HEK293 (cell line): ENCODE measurements at regions not wholly inside any gene's neighbourhood (a gene's known extent, or its start where the extent isn't known, plus 50 kb on each side); places are given as distances from the start of the nearest gene placed in this dataset.
"Not testable (repeated sequence)": the region's sequence is repeated elsewhere in the genome, so short reads cannot be mapped to it uniquely, and the experiment has no call there.

Experiments
- CTCF ChIA-PET: fragments of 350-600 bp; formaldehyde crosslinking; extraction: SDS; loops from one replicate; lab custom pipeline; 2021; ENCODE audit warnings: antibody characterized with exemption; lab: Yijun Ruan, JAX
- POLR2A ChIA-PET: fragments of 300-600 bp; formaldehyde crosslinking; extraction: SDS; loops from one replicate; lab custom pipeline; 2020; ENCODE audit warnings: antibody characterized with exemption, inconsistent platforms; lab: Yijun Ruan, JAX
- H3K27ac ChIP-seq: fragments of 200-500 bp; sonication (Bioruptor generic); 2 replicates; pipeline ENCODE4 v1.5.1; 2014; ENCODE audit warnings: low read depth, low read length, control low read depth, inconsistent platforms; ENCODE audit errors: extremely low read depth
- H3K36me3 ChIP-seq, 2 experiments: fragments of 200-500 bp in 1 of 2; sonication (Bioruptor generic) in 1 of 2; 1 replicate in 1 of 2; 2 replicates in 1 of 2; pipeline ENCODE4 v1.5.1; 2014 to 2017; ENCODE audit warnings: inconsistent platforms in 2 of 2, low read length in 2 of 2; ENCODE audit not compliant: control insufficient read depth in 2 of 2, insufficient read depth in 1 of 2
- H3K4me1 ChIP-seq: fragments of 200-500 bp; sonication (Bioruptor generic); 2 replicates; pipeline ENCODE4 v1.5.1; 2014; ENCODE audit warnings: mild to moderate bottlenecking, low read length, inconsistent platforms; ENCODE audit not compliant: control insufficient read depth, insufficient read depth
- H3K4me3 ChIP-seq: 2 replicates; pipeline ENCODE4 v1.5.1; 2011; ENCODE audit warnings: low read depth, mild to moderate bottlenecking, control low read depth, low read length, moderate library complexity
- H3K9me3 ChIP-seq: fragments of 200-500 bp; sonication (Bioruptor generic); 2 replicates; pipeline ENCODE4 v1.5.1; 2014; ENCODE audit warnings: low read depth, low read length, inconsistent platforms; ENCODE audit not compliant: control insufficient read depth, insufficient read depth
- ATF2 ChIP-seq: fragments of 450-650 bp; formaldehyde crosslinking; IDR thresholded peaks from 2 replicates; pipeline ENCODE4 v1.5.1; 2016; ENCODE audit warnings: missing biosample characterization, missing genetic modification characterization, low read depth
- ELK4 ChIP-seq: IDR thresholded peaks from 2 replicates; pipeline ENCODE4 v1.6.1; 2011; ENCODE audit warnings: mild to moderate bottlenecking, low read depth, low read length, borderline replicate concordance
- HIC1 ChIP-seq: fragments of 450-650 bp; formaldehyde crosslinking; IDR thresholded peaks from 2 replicates; pipeline ENCODE4 v1.5.1; 2016; ENCODE audit warnings: missing biosample characterization, missing genetic modification characterization
- HOXD13 ChIP-seq: sonication (generic); formaldehyde crosslinking; IDR thresholded peaks from 2 replicates; pipeline ENCODE4 v1.8.0; 2022; ENCODE audit warnings: missing genetic modification reagents, borderline replicate concordance
- PATZ1 ChIP-seq: fragments of 450-650 bp; formaldehyde crosslinking; IDR thresholded peaks from 2 replicates; pipeline ENCODE4 v1.5.1; 2016; ENCODE audit warnings: missing biosample characterization, missing genetic modification characterization
- PRDM6 ChIP-seq: fragments of 450-650 bp; formaldehyde crosslinking; IDR thresholded peaks from 2 replicates; pipeline ENCODE4 v1.5.1; 2017; ENCODE audit warnings: missing biosample characterization, missing genetic modification characterization
- SCRT2 ChIP-seq: fragments of 450-650 bp; formaldehyde crosslinking; IDR thresholded peaks from 2 replicates; pipeline ENCODE4 v1.5.1; 2016; ENCODE audit warnings: missing biosample characterization, missing genetic modification characterization
- SETDB1 ChIP-seq: IDR thresholded peaks from one replicate; pipeline ENCODE4 v1.6.1; 2017; ENCODE audit warnings: mild to moderate bottlenecking, low read length, moderate library complexity, mixed read lengths; ENCODE audit not compliant: insufficient read length
- ZBTB20 ChIP-seq: fragments of 450-650 bp; formaldehyde crosslinking; IDR thresholded peaks from 2 replicates; pipeline ENCODE4 v1.5.1; 2016; ENCODE audit warnings: missing biosample characterization, missing genetic modification characterization
- ZBTB21 ChIP-seq: fragments of 450-650 bp; formaldehyde crosslinking; IDR thresholded peaks from 2 replicates; pipeline ENCODE4 v1.5.1; 2017; ENCODE audit warnings: missing biosample characterization, missing genetic modification characterization
- ZFP37 ChIP-seq: fragments of 450-650 bp; formaldehyde crosslinking; IDR thresholded peaks from 2 replicates; pipeline ENCODE4 v1.5.1; 2016; ENCODE audit warnings: missing biosample characterization, missing genetic modification characterization
- ZNF132 ChIP-seq: fragments of 450-650 bp; formaldehyde crosslinking; IDR thresholded peaks from 2 replicates; pipeline ENCODE4 v1.5.1; 2017; ENCODE audit warnings: missing biosample characterization, missing genetic modification characterization, borderline replicate concordance
- ZNF133 ChIP-seq: fragments of 450-650 bp; formaldehyde crosslinking; IDR thresholded peaks from 2 replicates; pipeline ENCODE4 v1.5.1; 2016; ENCODE audit warnings: missing biosample characterization, missing genetic modification characterization
- ZNF202 ChIP-seq: fragments of 450-650 bp; formaldehyde crosslinking; IDR thresholded peaks from 2 replicates; pipeline ENCODE4 v1.5.1; 2016; ENCODE audit warnings: missing biosample characterization, missing genetic modification characterization, borderline replicate concordance
- ZNF211 ChIP-seq: fragments of 450-650 bp; formaldehyde crosslinking; IDR thresholded peaks from 2 replicates; pipeline ENCODE4 v1.5.1; 2016; ENCODE audit warnings: low read depth, missing biosample characterization, missing genetic modification characterization
- ZNF221 ChIP-seq: fragments of 450-650 bp; formaldehyde crosslinking; IDR thresholded peaks from 2 replicates; pipeline ENCODE4 v1.5.1; 2017; ENCODE audit warnings: missing biosample characterization, missing genetic modification characterization, borderline replicate concordance
- ZNF26 ChIP-seq: fragments of 450-650 bp; formaldehyde crosslinking; IDR thresholded peaks from 2 replicates; pipeline ENCODE4 v1.5.1; 2016; ENCODE audit warnings: missing biosample characterization, missing genetic modification characterization
- ZNF354C ChIP-seq: fragments of 450-650 bp; formaldehyde crosslinking; IDR thresholded peaks from 2 replicates; pipeline ENCODE4 v1.5.1; 2016; ENCODE audit warnings: missing biosample characterization, missing genetic modification characterization, low read depth, borderline replicate concordance
- ZNF585B ChIP-seq: fragments of 450-650 bp; formaldehyde crosslinking; IDR thresholded peaks from 2 replicates; pipeline ENCODE4 v1.5.1; 2016; ENCODE audit warnings: missing biosample characterization, missing genetic modification characterization
- ZNF623 ChIP-seq: fragments of 450-650 bp; formaldehyde crosslinking; IDR thresholded peaks from 2 replicates; pipeline ENCODE4 v1.5.1; 2016; ENCODE audit warnings: missing biosample characterization, missing genetic modification characterization
- ZNF639 ChIP-seq: fragments of 450-650 bp; formaldehyde crosslinking; IDR thresholded peaks from 2 replicates; pipeline ENCODE4 v1.5.1; 2016; ENCODE audit warnings: missing biosample characterization, missing genetic modification characterization
- ZNF76 ChIP-seq: fragments of 450-650 bp; formaldehyde crosslinking; IDR thresholded peaks from 2 replicates; pipeline ENCODE4; 2016; ENCODE audit warnings: low read depth, missing biosample characterization, missing genetic modification characterization, borderline replicate concordance

- TF ChIP-seq ZBTB20 (tag by site-specific recombination) (no peak), SCRT2 (tag by site-specific recombination) (no peak), ZNF639 (tag by site-specific recombination) (no peak), ZNF585B (tag by site-specific recombination) (no peak), ZNF133 (tag by site-specific recombination) (no peak)
Observed at GRCh38 chrX:739611-740010, 109.0 kb downstream of the SHOX start (continued).

GRCh38 chrX:737021-737420, 106.4 kb downstream of the SHOX start:
- H3K36me3 ChIP-seq, CTCF ChIA-PET, POLR2A ChIA-PET, H3K4me3 ChIP-seq, H3K4me1 ChIP-seq, H3K27ac ChIP-seq, H3K9me3 ChIP-seq: not testable (repeated sequence)
- TF ChIP-seq ZNF76 = peak; percentile 99

GRCh38 chrX:734362-734761, 103.8 kb downstream of the SHOX start:
- Histone ChIP-seq H3K4me1 (no peaks in the 10 kb centered on the region), H3K27ac (no peak overlapping the region), H3K4me3 (no peak overlapping the region), H3K36me3 (no peaks in the 10 kb centered on the region), H3K9me3 (no peaks in the 10 kb centered on the region)
- ChIA-PET POLR2A (no interaction called here), CTCF (no interaction called here)
- TF ChIP-seq ZBTB21 (tag by site-specific recombination) (no peak), ZNF211 (tag by site-specific recombination) (no peak), HIC1 (no peak), ZNF202 (no peak), ZNF354C (no peak), ELK4 (no peak), ATF2 (tag by site-specific recombination) (no peak), SETDB1 (no peak), PRDM6 (tag by site-specific recombination) (no peak), ZNF26 (tag by site-specific recombination) (no peak), PATZ1 (tag by site-specific recombination) (no peak), ZNF132 (no peak), ZFP37 (tag by site-specific recombination) (no peak), ZNF623 (tag by site-specific recombination) (no peak), HOXD13 (no peak), ZNF221 (tag by site-specific recombination) (no peak), ZNF585B (tag by site-specific recombination) (no peak)
